ENCODE measurements at regions not wholly inside any gene's neighbourhood (a gene's known extent, or its start where the extent isn't known, plus 50 kb on each side); places are given as distances from the start of the nearest gene placed in this dataset.

- no peak for TF ChIP-seq CSRNP3 (CRISPR knock-in tag; IDR thresholded peaks at IDR 0.05)
- TF ChIP-seq CREB5 (CRISPR knock-in tag; IDR thresholded peaks at IDR 0.05; ENCODE audit: low read depth) = no peak
- TF ChIP-seq POU6F1 (CRISPR knock-in tag; IDR thresholded peaks at IDR 0.05; ENCODE audit: borderline replicate concordance, low read depth) = no peak
- TF ChIP-seq ISL1 (CRISPR knock-in tag; IDR thresholded peaks at IDR 0.05) = no peak
- TF ChIP-seq ZC3H10 (CRISPR knock-in tag; IDR thresholded peaks at IDR 0.05) = no peak
- TF ChIP-seq TSHZ2 (CRISPR knock-in tag; IDR thresholded peaks at IDR 0.05) = no peak
- TF ChIP-seq ZNF70 (CRISPR knock-in tag; IDR thresholded peaks at IDR 0.05) = no peak
- no peak for TF ChIP-seq GLIS3 (CRISPR knock-in tag; IDR thresholded peaks at IDR 0.05)
- TF ChIP-seq PATZ1 (CRISPR knock-in tag; IDR thresholded peaks at IDR 0.05; ENCODE audit: borderline replicate concordance) = no peak
Measured at GRCh38 chr18:30915336-30915988, 127.1 kb downstream of the DSC3 start.

Measured in SK-N-SH treated with all-trans-retinoic acid at 6 μM for 48 hours (cell line).